GM12872 (cell line): ENCODE measurements at regions not wholly inside any gene's neighbourhood (a gene's known extent, or its start where the extent isn't known, plus 50 kb on each side); places are given as distances from the start of the nearest gene placed in this dataset.

ENCODE experiments used
- TF ChIP-seq, protein P1 (sequence below): IDR thresholded peaks from 3 replicates; pipeline ENCODE4 v1.5.1; 2011; ENCODE audit warnings: low read depth, mild to moderate bottlenecking, low read length, moderate library complexity; ENCODE audit not compliant: insufficient read depth

DNA sequence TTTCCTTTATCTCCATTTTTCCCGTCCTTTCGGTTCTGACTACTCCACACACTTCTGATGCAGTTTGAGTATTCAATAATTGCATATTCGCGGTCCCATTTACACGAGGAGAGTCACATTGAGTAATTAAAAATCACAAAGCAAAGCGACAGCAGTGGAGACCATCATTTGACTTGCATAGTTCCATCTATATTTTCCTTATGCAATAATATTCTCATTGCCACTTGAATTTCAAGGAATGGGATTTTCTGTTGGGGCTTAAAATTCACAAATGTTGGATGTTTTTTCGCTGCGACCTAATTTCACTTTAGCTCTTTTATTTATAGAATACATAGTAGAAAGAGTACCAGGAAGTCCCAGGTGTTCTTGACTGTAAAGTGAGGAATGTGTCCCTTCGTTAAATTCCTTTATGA is 186.8 kb downstream of the ZEB2 start:
- TF ChIP-seq, protein P1, sequence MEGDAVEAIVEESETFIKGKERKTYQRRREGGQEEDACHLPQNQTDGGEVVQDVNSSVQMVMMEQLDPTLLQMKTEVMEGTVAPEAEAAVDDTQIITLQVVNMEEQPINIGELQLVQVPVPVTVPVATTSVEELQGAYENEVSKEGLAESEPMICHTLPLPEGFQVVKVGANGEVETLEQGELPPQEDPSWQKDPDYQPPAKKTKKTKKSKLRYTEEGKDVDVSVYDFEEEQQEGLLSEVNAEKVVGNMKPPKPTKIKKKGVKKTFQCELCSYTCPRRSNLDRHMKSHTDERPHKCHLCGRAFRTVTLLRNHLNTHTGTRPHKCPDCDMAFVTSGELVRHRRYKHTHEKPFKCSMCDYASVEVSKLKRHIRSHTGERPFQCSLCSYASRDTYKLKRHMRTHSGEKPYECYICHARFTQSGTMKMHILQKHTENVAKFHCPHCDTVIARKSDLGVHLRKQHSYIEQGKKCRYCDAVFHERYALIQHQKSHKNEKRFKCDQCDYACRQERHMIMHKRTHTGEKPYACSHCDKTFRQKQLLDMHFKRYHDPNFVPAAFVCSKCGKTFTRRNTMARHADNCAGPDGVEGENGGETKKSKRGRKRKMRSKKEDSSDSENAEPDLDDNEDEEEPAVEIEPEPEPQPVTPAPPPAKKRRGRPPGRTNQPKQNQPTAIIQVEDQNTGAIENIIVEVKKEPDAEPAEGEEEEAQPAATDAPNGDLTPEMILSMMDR, result no peak

- TF ChIP-seq, protein P1, result no peak
Measured at GRCh38 chr2:144332356-144333142, 187.4 kb downstream of the ZEB2 start.

DNA sequence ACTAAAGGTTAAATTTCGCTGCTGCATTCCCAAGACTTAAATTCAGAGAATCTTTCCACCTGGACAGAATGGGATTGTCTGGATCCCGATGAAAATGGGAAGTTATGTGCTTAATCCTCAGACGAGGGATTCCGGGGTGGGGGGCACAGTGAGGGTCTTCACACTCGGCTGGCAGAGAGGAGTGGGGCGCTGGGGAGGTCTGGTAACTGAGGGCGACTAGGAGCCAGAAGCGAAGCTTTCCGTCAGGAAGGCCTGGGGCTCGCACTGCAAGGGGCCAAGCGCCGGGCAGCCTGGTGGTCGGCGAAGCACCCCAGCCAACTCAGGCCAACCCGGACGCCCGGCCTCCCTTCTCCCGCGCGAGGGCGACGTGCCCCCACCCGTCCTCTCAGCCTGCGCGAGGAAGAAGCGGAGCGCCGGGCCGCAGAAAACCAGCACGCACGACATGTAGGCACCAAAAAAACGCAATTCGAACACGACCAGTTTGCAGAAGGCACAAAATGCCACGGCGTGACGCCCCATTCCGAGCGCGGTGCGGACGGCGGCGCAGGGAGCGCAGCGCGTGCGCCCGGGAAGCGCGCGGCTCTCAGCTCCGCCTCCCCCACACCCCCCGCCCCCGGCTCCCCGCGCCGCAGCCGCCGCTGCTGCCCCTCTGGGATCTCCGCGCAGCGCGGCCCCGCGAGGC is 188.1 kb downstream of the ZEB2 start:
- TF ChIP-seq, protein P1, result peak; percentile 46

DNA sequence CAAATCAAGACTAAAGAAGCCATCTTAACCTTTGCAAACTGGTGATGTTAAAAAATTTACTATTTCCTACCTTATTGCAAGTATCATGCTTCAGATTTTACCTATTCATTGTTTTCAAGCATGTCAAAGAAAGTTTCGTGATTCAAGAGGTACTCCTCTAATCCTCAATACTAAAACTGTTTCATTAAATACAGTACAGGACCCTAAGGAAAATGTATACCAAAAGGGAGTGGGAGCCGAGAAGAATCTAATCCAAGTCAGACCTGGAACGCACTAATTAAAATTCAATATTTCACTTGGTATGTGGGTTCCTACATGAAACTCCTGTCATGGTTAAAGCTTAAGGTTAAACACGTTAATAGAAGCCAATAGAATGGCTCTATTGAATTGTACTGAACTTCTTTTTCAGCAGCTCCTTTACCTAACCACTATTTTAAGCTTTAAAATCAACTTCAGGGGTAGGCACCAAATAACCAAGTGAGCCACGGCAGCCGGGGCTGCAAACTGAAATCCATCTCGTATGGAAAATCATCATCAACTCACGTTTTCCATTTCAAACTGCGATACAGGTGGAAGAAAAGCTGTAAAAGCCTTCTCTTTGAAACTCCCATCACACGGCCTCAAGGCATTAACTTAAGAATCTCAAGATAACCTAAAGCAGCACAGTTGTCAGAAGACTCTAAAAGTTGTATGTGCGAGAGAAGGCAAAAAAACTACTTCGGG is 188.8 kb downstream of the ZEB2 start:
- TF ChIP-seq, protein P1, result no peak

- TF ChIP-seq, protein P1, result no peak
Measured at GRCh38 chr2:144329472-144329871, 190.4 kb downstream of the ZEB2 start.

DNA sequence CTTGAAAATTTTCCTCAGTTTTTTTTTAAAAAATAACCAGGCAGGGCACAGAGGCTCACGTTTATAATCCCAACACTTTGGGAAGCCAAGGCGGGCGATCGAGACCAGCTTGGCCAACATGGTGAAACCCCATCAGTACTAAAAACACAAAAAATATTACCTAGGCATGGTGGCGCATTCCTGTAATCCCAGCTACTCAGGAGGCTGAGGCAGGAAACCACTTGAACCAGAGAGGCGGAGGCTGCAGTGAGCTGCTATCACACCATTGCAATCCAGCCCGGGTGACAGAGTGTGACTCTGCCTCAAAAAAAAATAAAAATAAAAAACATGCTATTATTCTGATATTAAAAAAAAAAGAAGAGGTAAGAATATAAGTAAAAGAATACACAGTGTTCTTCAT is 191.0 kb downstream of the ZEB2 start:
- TF ChIP-seq, protein P1, result no peak

- TF ChIP-seq, protein P1, result no peak
Measured at GRCh38 chr2:144326825-144327224, 193.1 kb downstream of the ZEB2 start.
